ENCODE measurements at regions not wholly inside any gene's neighbourhood (a gene's known extent, or its start where the extent isn't known, plus 50 kb on each side); places are given as distances from the start of the nearest gene placed in this dataset.

GRCh38 chr19:32200312-32201038 lies 144.9 kb upstream of the ZNF507 start:
- no peak for DNase-seq (ENCODE audit: low read depth, low spot score)

DNA sequence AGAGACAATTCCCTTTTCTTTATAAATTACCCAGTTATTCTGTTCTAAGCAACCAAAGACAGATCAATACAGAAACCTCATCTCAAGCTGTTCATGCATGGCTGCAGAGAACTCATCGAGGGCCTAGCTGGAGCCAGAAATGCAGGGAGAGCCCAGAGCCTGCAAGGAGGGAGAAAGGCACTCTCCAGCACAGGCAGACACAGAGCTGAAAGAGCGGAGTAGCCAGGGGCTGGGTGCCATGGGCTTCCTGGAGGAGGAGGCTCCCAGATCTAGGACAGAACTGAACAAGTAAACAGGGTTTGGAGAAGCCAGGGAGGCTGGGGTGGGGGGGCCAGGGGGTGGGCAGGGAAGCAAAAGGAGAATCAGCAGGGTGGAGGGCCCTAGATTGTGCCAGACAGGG lies 144.2 kb upstream of the ZNF507 start:
- DNase-seq (ENCODE audit: low read depth, low spot score) = no peak

GRCh38 chr19:32201636-32202051 lies 143.8 kb upstream of the ZNF507 start:
- DNase-seq (ENCODE audit: low read depth, low spot score) = no peak

DNA sequence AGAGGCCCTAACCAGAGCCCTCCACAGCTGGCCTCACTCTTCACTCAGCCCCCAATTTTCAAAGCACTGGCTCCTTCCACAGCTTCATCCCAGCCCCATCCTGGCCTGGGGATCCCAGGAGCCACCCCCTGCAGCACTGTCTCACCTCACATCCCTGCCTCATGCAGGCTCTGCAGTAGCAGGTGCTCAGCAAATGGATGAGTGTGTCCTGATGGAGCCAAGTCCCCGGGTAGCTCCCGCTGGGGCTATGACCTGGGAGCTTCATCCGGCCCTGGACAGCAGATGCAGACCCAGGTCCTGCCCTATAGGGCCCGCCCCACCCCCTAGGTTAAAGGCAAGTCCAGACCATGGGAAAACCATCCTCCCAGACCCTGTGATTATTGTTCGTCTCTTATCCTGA lies 143.2 kb upstream of the ZNF507 start:
- DNase-seq (ENCODE audit: low read depth, low spot score) = no peak

- DNase-seq (ENCODE audit: low read depth, low spot score) = no peak
Observed at GRCh38 chr19:32203161-32203560, 142.2 kb upstream of the ZNF507 start.

GRCh38 chr19:32206065-32206464 lies 139.3 kb upstream of the ZNF507 start:
- DNase-seq (ENCODE audit: low read depth, low spot score) = no peak

DNA sequence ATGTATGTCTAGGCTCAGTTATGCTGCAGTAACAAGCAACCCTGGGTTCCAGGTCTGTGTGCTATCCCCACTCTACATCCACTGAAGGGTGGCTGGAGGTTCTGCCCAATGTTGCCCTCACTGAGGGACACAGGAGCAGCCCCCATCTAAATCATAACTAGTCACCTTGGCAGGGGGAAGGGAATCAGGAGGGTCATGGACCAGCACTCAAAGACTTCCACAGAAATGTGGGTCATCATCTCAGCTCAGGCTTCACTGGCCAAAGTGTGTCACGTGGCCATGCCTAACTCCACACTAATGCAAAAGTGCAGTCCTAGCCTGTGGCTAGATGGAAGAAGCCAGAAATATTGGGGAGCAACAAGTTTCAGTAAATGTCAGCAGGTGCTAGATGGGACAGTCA lies 137.3 kb upstream of the ZNF507 start:
- DNase-seq (ENCODE audit: low read depth, low spot score) = no peak

GRCh38 chr19:32219392-32219791 lies 126.0 kb upstream of the ZNF507 start:
- no peak for DNase-seq (ENCODE audit: low read depth, low spot score)

DNA sequence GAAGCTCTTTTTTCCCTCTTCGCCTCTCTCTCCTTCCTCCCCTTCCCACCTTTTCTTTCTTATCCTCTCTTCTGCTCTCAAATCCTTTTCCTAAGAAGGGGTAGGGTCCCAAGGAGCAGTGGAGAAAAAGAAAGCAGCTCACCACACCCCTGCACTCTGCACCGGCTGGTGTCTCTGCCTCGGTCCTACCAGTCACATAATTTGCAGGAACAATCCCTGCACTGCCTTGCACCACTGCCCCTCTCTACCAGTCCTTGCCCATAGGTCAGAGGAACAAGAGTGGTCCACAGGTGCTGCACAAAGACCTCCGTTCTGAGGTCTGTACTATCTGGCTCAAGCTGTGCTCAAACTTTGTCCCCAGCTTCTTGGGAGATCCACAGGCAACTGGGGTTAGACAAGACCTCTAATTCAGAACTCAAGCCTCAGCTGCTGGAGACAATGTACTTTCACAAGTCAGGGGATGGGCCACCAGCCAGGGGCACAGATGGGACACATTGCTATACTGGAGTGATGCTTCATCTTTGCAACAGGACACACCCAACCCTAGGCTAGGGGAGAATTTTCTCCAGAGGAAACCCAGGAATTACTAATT lies 125.4 kb upstream of the ZNF507 start:
- no peak for DNase-seq (ENCODE audit: low read depth, low spot score)

DNA sequence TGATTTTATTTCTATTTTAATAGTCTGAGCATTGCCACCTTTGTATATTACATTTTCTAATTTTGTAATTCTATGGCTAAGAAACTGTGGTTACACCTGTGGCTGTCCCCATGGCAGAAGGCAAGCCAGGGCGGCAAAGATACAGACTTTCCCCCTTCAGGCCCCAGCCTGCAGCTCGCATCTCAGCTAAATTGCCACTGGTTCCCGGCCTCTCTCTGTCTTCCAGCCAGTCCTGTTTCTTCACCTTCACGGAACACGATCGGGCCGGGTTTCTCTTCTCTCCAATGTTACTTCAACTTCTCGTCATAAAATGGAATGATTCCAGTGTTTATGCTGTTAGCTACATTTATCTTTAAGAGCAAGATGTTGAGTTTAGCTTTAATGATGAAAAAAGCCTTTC lies 124.5 kb upstream of the ZNF507 start:
- DNase-seq (ENCODE audit: low read depth, low spot score) = no peak

- no peak for DNase-seq (ENCODE audit: low read depth, low spot score)
Observed at GRCh38 chr19:32222556-32222955, 122.9 kb upstream of the ZNF507 start.

GRCh38 chr19:32223106-32223505 lies 122.3 kb upstream of the ZNF507 start:
- no peak for DNase-seq (ENCODE audit: low read depth, low spot score)

DNA sequence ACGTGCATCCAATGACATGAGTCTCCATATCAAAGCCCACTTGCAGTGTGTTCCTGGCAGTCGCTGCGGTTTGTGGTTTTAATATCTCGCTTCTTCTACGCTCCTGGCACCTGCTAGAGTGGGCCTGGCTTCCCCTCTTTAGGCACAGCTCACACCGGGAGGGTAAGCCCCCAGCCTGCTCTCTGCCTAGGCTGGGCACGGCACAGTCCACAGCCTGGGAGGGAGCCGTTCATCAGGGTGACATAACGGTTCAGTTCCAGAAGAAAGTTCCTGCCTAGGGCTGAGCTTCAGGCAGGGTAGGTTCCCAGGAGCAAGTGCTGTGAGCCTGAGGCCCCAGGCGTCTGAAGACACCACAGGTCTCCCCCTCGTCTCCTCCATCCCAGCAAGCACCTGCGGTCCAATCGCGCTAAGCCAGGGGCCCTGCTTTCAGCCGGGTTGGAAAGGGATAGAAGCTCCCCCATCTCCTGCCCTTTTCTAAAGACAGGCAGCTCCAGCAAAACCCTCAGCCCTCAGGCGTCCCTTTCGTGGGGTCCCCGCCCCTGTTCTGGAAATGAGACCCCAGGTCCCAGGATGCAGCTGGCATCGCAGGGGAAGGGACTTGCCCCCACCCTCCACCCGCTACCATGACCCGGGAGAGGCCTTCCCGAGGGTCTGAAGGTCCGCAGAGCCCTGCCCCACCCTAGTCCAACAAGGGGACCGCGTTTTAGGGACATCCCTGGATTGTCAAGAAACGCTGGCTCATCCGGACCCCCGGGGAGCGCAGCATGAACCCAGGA lies 121.6 kb upstream of the ZNF507 start:
- no peak for DNase-seq (ENCODE audit: low read depth, low spot score)

GRCh38 chr19:32224371-32225244 lies 120.8 kb upstream of the ZNF507 start:
- DNase-seq (ENCODE audit: low read depth, low spot score) = peak; percentile 21

DNA sequence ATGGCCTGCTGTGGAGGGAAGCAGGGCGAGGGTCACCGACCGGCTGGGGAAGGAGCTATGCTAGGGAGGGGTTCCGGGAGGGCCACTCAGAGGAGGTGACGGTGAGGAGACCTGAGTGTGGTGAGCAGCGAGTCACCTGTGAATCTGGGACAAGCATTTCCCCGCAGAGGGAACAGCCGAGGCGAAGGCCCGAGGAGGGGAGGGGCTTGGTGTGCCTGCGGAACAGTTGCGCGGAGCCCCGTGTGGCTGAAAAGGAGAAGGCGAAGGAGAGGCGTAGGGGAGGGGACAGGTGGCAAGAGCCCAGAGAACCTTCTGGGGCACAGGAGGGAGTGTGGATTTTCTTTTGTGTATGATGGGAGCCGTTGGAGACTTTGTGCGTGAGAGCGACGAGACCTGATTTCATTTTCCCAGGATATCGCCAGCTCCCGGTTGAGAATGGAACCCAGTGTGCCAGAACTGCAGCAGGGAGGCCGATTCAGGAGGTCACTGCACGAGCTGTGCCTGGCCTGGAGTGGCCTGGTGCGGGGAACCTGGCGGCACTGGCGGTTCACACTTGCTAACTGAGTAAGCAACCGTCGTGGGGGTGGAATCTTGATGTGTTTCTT lies 117.7 kb upstream of the ZNF507 start:
- no peak for DNase-seq (ENCODE audit: low read depth, low spot score)

- DNase-seq (ENCODE audit: low read depth, low spot score) = no peak
Observed at GRCh38 chr19:32230441-32230840, 115.0 kb upstream of the ZNF507 start.

- DNase-seq (ENCODE audit: low read depth, low spot score) = no peak
Observed at GRCh38 chr19:32231020-32231419, 114.4 kb upstream of the ZNF507 start.

DNA sequence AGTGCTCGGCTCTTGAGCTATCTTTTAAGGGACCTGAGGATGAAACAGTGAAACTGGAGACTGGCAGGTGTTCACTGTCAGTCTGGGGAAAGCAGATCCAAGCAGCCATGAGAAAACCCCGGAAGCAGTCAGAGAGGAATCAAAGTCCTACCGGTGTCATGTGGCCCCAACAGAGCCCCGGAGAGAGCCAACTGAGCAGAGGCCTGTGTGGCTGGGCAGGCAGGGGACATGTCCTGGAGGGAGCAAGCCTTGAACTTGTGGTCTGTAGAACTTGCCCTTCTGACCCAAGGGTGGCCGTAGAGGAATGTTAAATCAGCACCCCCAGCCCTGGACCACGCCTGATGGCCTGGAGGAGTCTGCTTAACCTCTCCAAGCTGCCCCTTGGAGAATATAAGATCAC lies 113.7 kb upstream of the ZNF507 start:
- no peak for DNase-seq (ENCODE audit: low read depth, low spot score)

- no peak for DNase-seq (ENCODE audit: low read depth, low spot score)
Observed at GRCh38 chr19:32232449-32232848, 113.0 kb upstream of the ZNF507 start.

GRCh38 chr19:32233091-32233490 lies 112.3 kb upstream of the ZNF507 start:
- no peak for DNase-seq (ENCODE audit: low read depth, low spot score)

GRCh38 chr19:32233885-32234284 lies 111.5 kb upstream of the ZNF507 start:
- no peak for DNase-seq (ENCODE audit: low read depth, low spot score)

Data from activated CD4-positive, CD25-positive, alpha-beta regulatory T cell treated with anti-CD3 and anti-CD28 coated beads, Interleukin-2, amount 50 U/mL, for 16 hours (primary cell).